Nephron progenitor cell (in vitro differentiated cells): ENCODE measurements at regions not wholly inside any gene's neighbourhood (a gene's known extent, or its start where the extent isn't known, plus 50 kb on each side); places are given as distances from the start of the nearest gene placed in this dataset.

Experiments
- DNase-seq: peaks from one replicate; pipeline ENCODE4 v3.0.0; 2021
- H3K27ac Mint-ChIP-seq: 2 replicates; pipeline ENCODE4 v1.8.0; 2021; ENCODE audit warnings: mild to moderate bottlenecking, moderate library complexity, mixed read lengths
- H3K27me3 Mint-ChIP-seq: 2 replicates; pipeline ENCODE4 v1.8.0; 2021; ENCODE audit warnings: mild to moderate bottlenecking, low read depth, mixed read lengths; ENCODE audit not compliant: poor library complexity
- H3K36me3 Mint-ChIP-seq: 2 replicates; pipeline ENCODE4 v1.8.0; 2021; ENCODE audit warnings: low read depth, mixed read lengths
- H3K4me1 Mint-ChIP-seq: 2 replicates; pipeline ENCODE4 v1.8.0; 2021; ENCODE audit warnings: mixed read lengths
- H3K4me3 Mint-ChIP-seq: 2 replicates; pipeline ENCODE4 v1.8.0; 2021; ENCODE audit warnings: mild to moderate bottlenecking, moderate library complexity, mixed read lengths
- H3K9me3 Mint-ChIP-seq: 2 replicates; pipeline ENCODE4 v1.8.0; 2021; ENCODE audit warnings: mild to moderate bottlenecking, moderate library complexity, mixed read lengths
- CTCF ChIP-seq: fragments of 200-600 bp; sonication (generic); IDR thresholded peaks from 2 replicates; pipeline ENCODE4 v1.5.0; 2021; ENCODE audit warnings: antibody characterized with exemption

GRCh38 chr3:159340877-159341500 lies 539.1 kb downstream of the MFSD1 start:
- Mint-ChIP-seq H3K4me1 (peaks cover 13% of the 10 kb centered on the region), H3K36me3 (peaks cover 4% of the 10 kb centered on the region), H3K27ac (peak overlapping the region; percentile 82), H3K9me3 (peaks cover 32% of the 10 kb centered on the region), H3K4me3 (peak overlapping the region; percentile 9), H3K27me3 (peaks cover 4% of the 10 kb centered on the region)
- no peak for DNase-seq
- TF ChIP-seq CTCF: no peak

- DNase-seq: no peak
- Mint-ChIP-seq H3K27me3 (peaks cover 4% of the 10 kb centered on the region), H3K36me3 (no peaks in the 10 kb centered on the region), H3K4me3 (no peak overlapping the region), H3K27ac (no peak overlapping the region), H3K4me1 (peaks cover 4% of the 10 kb centered on the region), H3K9me3 (peaks cover under 1% of the 10 kb centered on the region)
- no peak for TF ChIP-seq CTCF
These were observed 544.5 kb downstream of the MFSD1 start for GRCh38 chr3:159346271-159346903.

- peaks cover 9% of the 10 kb centered on the region for H3K27me3 Mint-ChIP-seq
- no peak for TF ChIP-seq CTCF
- H3K4me3 Mint-ChIP-seq: no peak overlapping the region
- no peaks in the 10 kb centered on the region for H3K36me3 Mint-ChIP-seq
- no peaks in the 10 kb centered on the region for H3K9me3 Mint-ChIP-seq
- DNase-seq: no peak
- H3K27ac Mint-ChIP-seq: no peak overlapping the region
- H3K4me1 Mint-ChIP-seq: peaks cover 1% of the 10 kb centered on the region
These were observed 546.6 kb downstream of the MFSD1 start for GRCh38 chr3:159348431-159348830.

- no peaks in the 10 kb centered on the region for H3K36me3 Mint-ChIP-seq
- peaks cover 7% of the 10 kb centered on the region for H3K27me3 Mint-ChIP-seq
- H3K4me3 Mint-ChIP-seq: no peak overlapping the region
- DNase-seq: no peak
- H3K27ac Mint-ChIP-seq: no peak overlapping the region
- TF ChIP-seq CTCF: no peak
- peaks cover 31% of the 10 kb centered on the region for H3K4me1 Mint-ChIP-seq
- H3K9me3 Mint-ChIP-seq: no peaks in the 10 kb centered on the region
These were observed 554.8 kb downstream of the MFSD1 start for GRCh38 chr3:159356606-159357005.

- H3K9me3 Mint-ChIP-seq: peaks cover 3% of the 10 kb centered on the region
- no peaks in the 10 kb centered on the region for H3K36me3 Mint-ChIP-seq
- H3K27me3 Mint-ChIP-seq: peaks cover 12% of the 10 kb centered on the region
- TF ChIP-seq CTCF: no peak
- H3K4me3 Mint-ChIP-seq: no peak overlapping the region
- DNase-seq: no peak
- no peak overlapping the region for H3K27ac Mint-ChIP-seq
- peaks cover 31% of the 10 kb centered on the region for H3K4me1 Mint-ChIP-seq
These were observed 562.7 kb downstream of the MFSD1 start for GRCh38 chr3:159364511-159364910.

GRCh38 chr3:159366476-159366875 lies 564.6 kb downstream of the MFSD1 start:
- peaks cover 7% of the 10 kb centered on the region for H3K9me3 Mint-ChIP-seq
- no peak for TF ChIP-seq CTCF
- H3K27ac Mint-ChIP-seq: no peak overlapping the region
- peaks cover 16% of the 10 kb centered on the region for H3K4me1 Mint-ChIP-seq
- no peak overlapping the region for H3K4me3 Mint-ChIP-seq
- H3K27me3 Mint-ChIP-seq: peaks cover 12% of the 10 kb centered on the region
- no peaks in the 10 kb centered on the region for H3K36me3 Mint-ChIP-seq
- no peak for DNase-seq
